ENCODE measurements at regions not wholly inside any gene's neighbourhood (a gene's known extent, or its start where the extent isn't known, plus 50 kb on each side); places are given as distances from the start of the nearest gene placed in this dataset.

DNA sequence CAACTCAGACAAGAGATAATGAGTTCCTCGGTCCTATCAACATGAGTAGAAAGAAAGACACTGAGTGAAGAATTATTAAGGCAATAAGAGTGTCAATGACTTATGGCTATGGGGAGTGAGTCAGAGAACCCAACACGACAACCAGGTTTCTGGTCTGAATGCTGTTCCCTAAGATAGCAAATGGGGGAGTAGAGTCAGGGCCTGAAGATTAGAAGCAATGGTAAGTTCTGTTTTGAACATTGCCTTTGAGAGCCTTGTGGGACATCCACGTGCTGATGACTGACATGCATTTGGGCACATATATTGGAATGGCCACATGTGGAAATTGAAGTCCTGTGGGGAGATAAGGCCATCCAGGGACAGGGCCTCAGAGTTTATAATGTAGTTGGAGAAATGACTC, 254.4 kb upstream of the TCF21 start:
- TF ChIP-seq, protein P1, sequence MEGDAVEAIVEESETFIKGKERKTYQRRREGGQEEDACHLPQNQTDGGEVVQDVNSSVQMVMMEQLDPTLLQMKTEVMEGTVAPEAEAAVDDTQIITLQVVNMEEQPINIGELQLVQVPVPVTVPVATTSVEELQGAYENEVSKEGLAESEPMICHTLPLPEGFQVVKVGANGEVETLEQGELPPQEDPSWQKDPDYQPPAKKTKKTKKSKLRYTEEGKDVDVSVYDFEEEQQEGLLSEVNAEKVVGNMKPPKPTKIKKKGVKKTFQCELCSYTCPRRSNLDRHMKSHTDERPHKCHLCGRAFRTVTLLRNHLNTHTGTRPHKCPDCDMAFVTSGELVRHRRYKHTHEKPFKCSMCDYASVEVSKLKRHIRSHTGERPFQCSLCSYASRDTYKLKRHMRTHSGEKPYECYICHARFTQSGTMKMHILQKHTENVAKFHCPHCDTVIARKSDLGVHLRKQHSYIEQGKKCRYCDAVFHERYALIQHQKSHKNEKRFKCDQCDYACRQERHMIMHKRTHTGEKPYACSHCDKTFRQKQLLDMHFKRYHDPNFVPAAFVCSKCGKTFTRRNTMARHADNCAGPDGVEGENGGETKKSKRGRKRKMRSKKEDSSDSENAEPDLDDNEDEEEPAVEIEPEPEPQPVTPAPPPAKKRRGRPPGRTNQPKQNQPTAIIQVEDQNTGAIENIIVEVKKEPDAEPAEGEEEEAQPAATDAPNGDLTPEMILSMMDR (IDR thresholded peaks at IDR 0.05; ENCODE audit: extremely low read depth, insufficient read depth, missing control alignments), result no peak
- in situ Hi-C loops (cut with MboI; ENCODE audit: low pct_unique_long_range_greater_than_20kb, low sequenced_read_pairs, unreplicated experiment), result no loop called here
- DNase-seq (ENCODE audit: low spot score), result no peak

- TF ChIP-seq, protein P1 (IDR thresholded peaks at IDR 0.05; ENCODE audit: extremely low read depth, insufficient read depth, missing control alignments), result no peak
- no peak for DNase-seq (ENCODE audit: low spot score)
- in situ Hi-C loops (cut with MboI; ENCODE audit: low pct_unique_long_range_greater_than_20kb, low sequenced_read_pairs, unreplicated experiment), result no loop called here
Measured at GRCh38 chr6:133635447-133635846, 253.5 kb upstream of the TCF21 start.

DNA sequence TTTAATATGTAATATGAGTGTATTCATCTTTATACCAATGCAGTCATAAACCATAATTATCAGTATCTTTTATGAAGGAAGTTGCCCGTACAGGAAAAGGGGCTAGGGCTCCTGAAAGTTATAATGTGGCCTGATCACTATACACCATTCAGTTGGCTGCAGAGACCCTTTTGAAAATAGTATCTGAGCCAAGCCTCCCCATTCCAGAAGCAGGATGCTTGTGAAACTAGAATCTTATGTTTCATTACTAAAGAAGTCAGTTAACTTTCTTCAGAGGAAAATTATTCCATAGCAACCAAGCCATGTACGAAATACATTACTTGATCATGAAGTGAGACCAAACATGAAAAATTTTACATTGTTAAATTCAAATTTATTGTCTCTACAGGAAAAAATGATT, 251.5 kb upstream of the TCF21 start:
- no peak for DNase-seq (ENCODE audit: low spot score)
- in situ Hi-C loops (cut with MboI; ENCODE audit: low pct_unique_long_range_greater_than_20kb, low sequenced_read_pairs, unreplicated experiment), result no loop called here
- TF ChIP-seq, protein P1 (IDR thresholded peaks at IDR 0.05; ENCODE audit: extremely low read depth, insufficient read depth, missing control alignments), result no peak

- in situ Hi-C loops (cut with MboI; ENCODE audit: low pct_unique_long_range_greater_than_20kb, low sequenced_read_pairs, unreplicated experiment), result no loop called here
- DNase-seq (ENCODE audit: low spot score), result no peak
- TF ChIP-seq, protein P1 (IDR thresholded peaks at IDR 0.05; ENCODE audit: extremely low read depth, insufficient read depth, missing control alignments), result no peak
Measured at GRCh38 chr6:133637874-133638273, 251.0 kb upstream of the TCF21 start.

DNA sequence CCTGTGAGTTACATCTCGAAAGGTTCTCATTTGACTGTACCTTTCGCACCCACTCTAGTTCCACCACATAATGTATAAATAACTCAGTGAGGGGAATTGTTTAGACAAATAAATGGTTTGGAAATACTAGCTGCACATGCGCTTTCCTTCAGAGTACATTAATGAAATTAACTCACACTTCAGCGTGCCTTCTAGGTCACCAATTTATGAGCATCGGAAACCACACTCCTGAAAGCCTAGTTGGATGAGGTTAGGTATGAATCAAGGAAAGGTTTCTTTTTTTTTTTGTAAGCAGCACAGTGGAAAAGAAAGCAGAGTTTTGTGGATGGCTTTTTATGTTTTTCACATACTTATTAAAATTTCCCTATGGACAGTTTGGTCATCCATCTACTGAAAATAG, 247.8 kb upstream of the TCF21 start:
- no peak for DNase-seq (ENCODE audit: low spot score)
- in situ Hi-C loops (cut with MboI; ENCODE audit: low pct_unique_long_range_greater_than_20kb, low sequenced_read_pairs, unreplicated experiment), result no loop called here
- TF ChIP-seq, protein P1 (IDR thresholded peaks at IDR 0.05; ENCODE audit: extremely low read depth, insufficient read depth, missing control alignments), result no peak

DNA sequence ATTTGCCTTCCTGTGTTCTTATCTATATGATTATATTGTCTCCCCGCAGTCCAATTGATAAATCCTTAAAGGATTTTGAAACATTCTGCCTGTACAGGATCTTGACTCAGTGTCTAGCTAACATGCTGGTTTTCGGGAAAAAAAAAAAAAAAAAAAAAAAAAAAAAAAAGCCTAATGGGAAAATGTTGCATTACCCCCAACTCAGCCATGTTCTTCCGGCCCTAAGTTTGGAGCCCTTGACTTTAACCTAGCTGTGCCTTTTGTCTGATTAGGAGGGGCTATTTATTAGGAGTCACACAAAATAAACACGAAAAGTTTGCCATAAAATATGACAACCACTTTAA, 244.4 kb upstream of the TCF21 start:
- DNase-seq (ENCODE audit: low spot score), result no peak
- TF ChIP-seq, protein P1 (IDR thresholded peaks at IDR 0.05; ENCODE audit: extremely low read depth, insufficient read depth, missing control alignments), result no peak
- in situ Hi-C loops (cut with MboI; ENCODE audit: low pct_unique_long_range_greater_than_20kb, low sequenced_read_pairs, unreplicated experiment), result no loop called here
